CD4-positive, alpha-beta T cell (primary cell): ENCODE measurements at regions not wholly inside any gene's neighbourhood (a gene's known extent, or its start where the extent isn't known, plus 50 kb on each side); places are given as distances from the start of the nearest gene placed in this dataset.

Experiments used
- ATAC-seq: fragments of 200-7000 bp; cut with Tn5 transposase; one replicate; pipeline ENCODE4 v1.10.0; 2022; ENCODE audit warnings: mild to moderate bottlenecking; ENCODE audit not compliant: poor library complexity
- CTCF ChIA-PET: fragments of 350-600 bp; sonication (Branson Sonifier 250); formaldehyde crosslinking; loops from one replicate; lab custom pipeline; 2021; ENCODE audit warnings: antibody characterized with exemption, inconsistent platforms; lab: Charles Lee
- POLR2A ChIA-PET: fragments of 350-600 bp; sonication (Branson Sonifier 250); formaldehyde crosslinking; loops from one replicate; lab custom pipeline; 2021; ENCODE audit warnings: antibody characterized with exemption, inconsistent platforms; lab: Charles Lee
- DNase-seq, 14 experiments: peaks; one replicate each; pipeline ENCODE4 v3.0.0-alpha.2; 2013 to 2020; ENCODE audit warnings: mixed read lengths in 2 of 14
- H3K27ac ChIP-seq, 2 donors: one replicate each; pipeline versions ENCODE4 v1.5.1 to v1.7.0; 2013; ENCODE audit warnings: low read length in 2 of 2, low read depth in 1 of 2, mild to moderate bottlenecking in 1 of 2
- H3K27me3 ChIP-seq, 2 experiments: 1 replicate in 1 of 2; 2 replicates in 1 of 2; pipeline versions ENCODE4 v1.6.1 to v1.7.0; 2013; ENCODE audit warnings: low read length in 2 of 2, control low read depth in 1 of 2, mild to moderate bottlenecking in 1 of 2, moderate library complexity in 1 of 2; ENCODE audit not compliant: insufficient read depth in 2 of 2, control insufficient read depth in 1 of 2
- H3K36me3 ChIP-seq: one replicate; pipeline ENCODE4 v1.6.1; 2013; ENCODE audit warnings: low read length, control low read depth; ENCODE audit not compliant: insufficient read depth
- H3K4me1 ChIP-seq: one replicate; pipeline ENCODE4 v1.6.1; 2013; ENCODE audit warnings: low read length, control low read depth; ENCODE audit not compliant: insufficient read depth
- H3K4me3 ChIP-seq: one replicate; pipeline ENCODE4 v1.5.1; 2013; ENCODE audit warnings: mild to moderate bottlenecking, low read length, moderate library complexity
- H3K9me3 ChIP-seq, 2 experiments: 1 replicate in 1 of 2; 2 replicates in 1 of 2; pipeline versions ENCODE4 v1.6.1 to v1.7.0; 2013; ENCODE audit warnings: low read length in 2 of 2, mild to moderate bottlenecking in 2 of 2, control low read depth in 1 of 2, moderate library complexity in 1 of 2; ENCODE audit not compliant: control insufficient read depth in 1 of 2, insufficient read depth in 1 of 2
- H3K27ac Mint-ChIP-seq: one replicate; pipeline ENCODE4 v1.8.0; 2020; ENCODE audit warnings: mixed read lengths
- H3K27me3 Mint-ChIP-seq: one replicate; pipeline ENCODE4 v1.8.0; 2021; ENCODE audit warnings: mixed read lengths
- H3K36me3 Mint-ChIP-seq: one replicate; pipeline ENCODE4 v1.8.0; 2021; ENCODE audit warnings: low read depth, mixed read lengths
- H3K4me1 Mint-ChIP-seq: one replicate; pipeline ENCODE4 v1.8.0; 2021; ENCODE audit warnings: low read depth, mixed read lengths
- H3K4me3 Mint-ChIP-seq: one replicate; pipeline ENCODE4 v1.8.0; 2020; ENCODE audit warnings: mild to moderate bottlenecking, mixed read lengths
- H3K9me3 Mint-ChIP-seq: one replicate; pipeline ENCODE4 v1.8.0; 2020; ENCODE audit warnings: mixed read lengths
- CTCF ChIP-seq: fragments of 200-600 bp; IDR thresholded peaks from one replicate; pipeline ENCODE4 v1.8.0; 2022; ENCODE audit warnings: antibody characterized with exemption, mild to moderate bottlenecking
- intact Hi-C, 2 experiments: fragments of 100-400 bp; cut with DNase I in 1 of 2; cut with micrococcal nuclease in 1 of 2; formaldehyde crosslinking; loops; one replicate each; pipeline versions ENCODE4 v1.15.1 to v1.9.0; 2023 to 2025; cut with DNase I, micrococcal nuclease

DNA sequence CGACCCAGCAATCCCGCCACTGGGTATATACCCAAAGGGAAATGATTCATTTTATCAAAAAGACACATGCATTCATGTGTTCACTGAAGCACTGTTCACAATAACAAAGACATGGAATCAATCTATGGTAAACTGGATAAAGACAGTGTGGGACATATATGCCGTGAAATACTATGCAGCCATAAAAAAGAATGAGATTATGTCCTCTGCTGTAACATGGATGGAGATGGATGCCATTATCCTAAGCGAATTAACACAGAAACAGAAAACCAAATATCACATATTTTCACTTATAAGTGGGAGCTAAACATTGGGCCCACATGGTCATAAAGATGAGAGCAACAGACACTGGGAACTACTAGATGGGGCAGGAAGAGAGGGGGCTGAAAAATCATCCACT lies 345.0 kb downstream of the UQCRFS1 start:
- Mint-ChIP-seq H3K4me3 (no peak overlapping the region), H3K27ac (no peak overlapping the region), H3K27me3 (no peaks in the 10 kb centered on the region), H3K36me3 (no peaks in the 10 kb centered on the region), H3K9me3 (no peaks in the 10 kb centered on the region), H3K4me1 (no peaks in the 10 kb centered on the region)
- peaks cover 0 to 8% of the 10 kb centered on the region in 2 experiments for H3K9me3 ChIP-seq
- ATAC-seq, result no peak
- CTCF ChIA-PET, result no interaction called here
- no peaks in the 10 kb centered on the region for H3K36me3 ChIP-seq
- POLR2A ChIA-PET, result no interaction called here
- no peak for TF ChIP-seq CTCF
- no peak overlapping the region for H3K27ac ChIP-seq
- H3K4me1 ChIP-seq, result no peaks in the 10 kb centered on the region
- peaks cover 0 to 3% of the 10 kb centered on the region in 2 experiments for H3K27me3 ChIP-seq
- DNase-seq, result no peak
- H3K4me3 ChIP-seq, result no peak overlapping the region
- intact Hi-C loops, result no loop called here

DNA sequence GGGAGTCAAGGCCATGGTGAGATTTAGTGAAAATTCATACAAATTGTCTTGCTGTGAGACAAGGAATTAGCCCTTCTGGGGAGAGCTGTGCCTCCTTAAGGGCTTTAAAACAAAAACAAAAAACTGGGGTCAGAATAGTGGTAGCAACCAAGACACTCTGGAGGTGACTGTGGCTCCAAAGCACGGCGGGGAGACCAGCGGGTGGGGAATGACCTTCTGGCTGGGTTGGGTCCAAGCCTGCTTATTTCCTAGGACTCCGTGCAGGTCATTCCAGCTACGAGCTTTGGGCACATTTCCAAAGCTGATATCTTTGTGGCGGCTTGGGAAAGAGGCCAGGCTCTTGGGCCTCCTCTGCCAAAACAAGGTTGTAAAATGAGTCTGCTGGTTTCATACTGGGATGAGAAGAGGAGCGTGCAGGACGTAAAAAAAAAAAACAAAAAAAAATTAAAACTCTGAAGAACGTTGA lies 348.3 kb downstream of the UQCRFS1 start:
- ChIA-PET CTCF (no interaction called here), POLR2A (no interaction called here)
- Histone ChIP-seq H3K36me3 (no peaks in the 10 kb centered on the region), H3K9me3 (peaks cover 0 to 8% of the 10 kb centered on the region in 2 experiments), H3K27me3 (peaks cover 0 to 3% of the 10 kb centered on the region in 2 experiments), H3K4me1 (no peaks in the 10 kb centered on the region), H3K4me3 (no peak overlapping the region), H3K27ac (no peak overlapping the region)
- Mint-ChIP-seq H3K27me3 (no peaks in the 10 kb centered on the region), H3K4me3 (no peak overlapping the region), H3K9me3 (no peaks in the 10 kb centered on the region), H3K4me1 (no peaks in the 10 kb centered on the region), H3K27ac (no peak overlapping the region), H3K36me3 (no peaks in the 10 kb centered on the region)
- no peak for ATAC-seq
- TF ChIP-seq CTCF, result no peak
- DNase-seq, result no peak
- intact Hi-C loops, result no loop called here

- ATAC-seq (no peak), DNase-seq (no peak)
- H3K27me3 ChIP-seq, result no peaks in the 10 kb centered on the region
- ChIA-PET POLR2A (no interaction called here), CTCF (no interaction called here)
- Mint-ChIP-seq H3K4me3 (no peak overlapping the region), H3K27ac (no peak overlapping the region), H3K4me1 (no peaks in the 10 kb centered on the region), H3K36me3 (no peaks in the 10 kb centered on the region), H3K27me3 (no peaks in the 10 kb centered on the region), H3K9me3 (no peaks in the 10 kb centered on the region)
- H3K36me3 ChIP-seq, result no peaks in the 10 kb centered on the region
- no peak overlapping the region for H3K27ac ChIP-seq
- H3K9me3 ChIP-seq, result peaks cover 0 to 8% of the 10 kb centered on the region in 2 experiments
- intact Hi-C loops, result no loop called here
- no peak for TF ChIP-seq CTCF
- H3K4me1 ChIP-seq, result no peaks in the 10 kb centered on the region
- no peak overlapping the region for H3K4me3 ChIP-seq
Observed at GRCh38 chr19:28864024-28864503, 348.9 kb downstream of the UQCRFS1 start.
